ENCODE measurements at regions not wholly inside any gene's neighbourhood (a gene's known extent, or its start where the extent isn't known, plus 50 kb on each side); places are given as distances from the start of the nearest gene placed in this dataset.

DNA sequence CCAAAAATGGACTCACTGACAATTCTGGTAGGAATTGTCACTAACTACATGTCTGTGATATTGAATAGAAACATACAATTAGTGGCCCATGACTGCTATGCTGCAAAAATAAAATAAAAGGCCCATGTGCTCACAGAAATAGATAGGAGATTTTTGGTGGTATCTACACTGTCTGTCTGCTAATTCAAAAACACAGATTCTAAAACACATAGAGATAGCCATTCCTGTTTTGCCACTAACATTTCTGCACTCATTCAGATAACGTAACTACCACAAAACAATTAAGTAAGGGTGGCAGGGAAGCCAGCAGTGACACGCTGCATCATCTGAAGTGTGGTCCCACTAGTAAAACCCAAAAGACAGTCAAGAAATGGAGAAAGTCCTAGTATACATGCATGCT is 202.2 kb upstream of the NFIA start:
- no peak for DNase-seq (ENCODE audit: low read depth in 1 of 2, low spot score in 1 of 2)
- TF ChIP-seq, protein P1, sequence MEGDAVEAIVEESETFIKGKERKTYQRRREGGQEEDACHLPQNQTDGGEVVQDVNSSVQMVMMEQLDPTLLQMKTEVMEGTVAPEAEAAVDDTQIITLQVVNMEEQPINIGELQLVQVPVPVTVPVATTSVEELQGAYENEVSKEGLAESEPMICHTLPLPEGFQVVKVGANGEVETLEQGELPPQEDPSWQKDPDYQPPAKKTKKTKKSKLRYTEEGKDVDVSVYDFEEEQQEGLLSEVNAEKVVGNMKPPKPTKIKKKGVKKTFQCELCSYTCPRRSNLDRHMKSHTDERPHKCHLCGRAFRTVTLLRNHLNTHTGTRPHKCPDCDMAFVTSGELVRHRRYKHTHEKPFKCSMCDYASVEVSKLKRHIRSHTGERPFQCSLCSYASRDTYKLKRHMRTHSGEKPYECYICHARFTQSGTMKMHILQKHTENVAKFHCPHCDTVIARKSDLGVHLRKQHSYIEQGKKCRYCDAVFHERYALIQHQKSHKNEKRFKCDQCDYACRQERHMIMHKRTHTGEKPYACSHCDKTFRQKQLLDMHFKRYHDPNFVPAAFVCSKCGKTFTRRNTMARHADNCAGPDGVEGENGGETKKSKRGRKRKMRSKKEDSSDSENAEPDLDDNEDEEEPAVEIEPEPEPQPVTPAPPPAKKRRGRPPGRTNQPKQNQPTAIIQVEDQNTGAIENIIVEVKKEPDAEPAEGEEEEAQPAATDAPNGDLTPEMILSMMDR (IDR thresholded peaks at IDR 0.05; ENCODE audit: insufficient read depth, low read length): no peak
- no peak for TF ChIP-seq POLR2AphosphoS5 (IDR thresholded peaks at IDR 0.05; ENCODE audit: low read depth)
- TF ChIP-seq SPI1 (IDR thresholded peaks at IDR 0.05; ENCODE audit: borderline replicate concordance, low read depth): no peak
- no peak for TF ChIP-seq GABPA (IDR thresholded peaks at IDR 0.05; ENCODE audit: low read depth)
- TF ChIP-seq, protein P2, sequence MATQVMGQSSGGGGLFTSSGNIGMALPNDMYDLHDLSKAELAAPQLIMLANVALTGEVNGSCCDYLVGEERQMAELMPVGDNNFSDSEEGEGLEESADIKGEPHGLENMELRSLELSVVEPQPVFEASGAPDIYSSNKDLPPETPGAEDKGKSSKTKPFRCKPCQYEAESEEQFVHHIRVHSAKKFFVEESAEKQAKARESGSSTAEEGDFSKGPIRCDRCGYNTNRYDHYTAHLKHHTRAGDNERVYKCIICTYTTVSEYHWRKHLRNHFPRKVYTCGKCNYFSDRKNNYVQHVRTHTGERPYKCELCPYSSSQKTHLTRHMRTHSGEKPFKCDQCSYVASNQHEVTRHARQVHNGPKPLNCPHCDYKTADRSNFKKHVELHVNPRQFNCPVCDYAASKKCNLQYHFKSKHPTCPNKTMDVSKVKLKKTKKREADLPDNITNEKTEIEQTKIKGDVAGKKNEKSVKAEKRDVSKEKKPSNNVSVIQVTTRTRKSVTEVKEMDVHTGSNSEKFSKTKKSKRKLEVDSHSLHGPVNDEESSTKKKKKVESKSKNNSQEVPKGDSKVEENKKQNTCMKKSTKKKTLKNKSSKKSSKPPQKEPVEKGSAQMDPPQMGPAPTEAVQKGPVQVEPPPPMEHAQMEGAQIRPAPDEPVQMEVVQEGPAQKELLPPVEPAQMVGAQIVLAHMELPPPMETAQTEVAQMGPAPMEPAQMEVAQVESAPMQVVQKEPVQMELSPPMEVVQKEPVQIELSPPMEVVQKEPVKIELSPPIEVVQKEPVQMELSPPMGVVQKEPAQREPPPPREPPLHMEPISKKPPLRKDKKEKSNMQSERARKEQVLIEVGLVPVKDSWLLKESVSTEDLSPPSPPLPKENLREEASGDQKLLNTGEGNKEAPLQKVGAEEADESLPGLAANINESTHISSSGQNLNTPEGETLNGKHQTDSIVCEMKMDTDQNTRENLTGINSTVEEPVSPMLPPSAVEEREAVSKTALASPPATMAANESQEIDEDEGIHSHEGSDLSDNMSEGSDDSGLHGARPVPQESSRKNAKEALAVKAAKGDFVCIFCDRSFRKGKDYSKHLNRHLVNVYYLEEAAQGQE (IDR thresholded peaks at IDR 0.05; ENCODE audit: insufficient replicate concordance, low read depth): no peak
- Histone ChIP-seq H3K4me3 (replicated peaks; ENCODE audit: insufficient read depth, low read length) (no peak overlapping the region), H3K27me3 (ENCODE audit: insufficient read depth, poor library complexity, severe bottlenecking) (peaks cover 3% of the 10 kb centered on the region), H3K27ac (replicated peaks) (no peak overlapping the region)

DNA sequence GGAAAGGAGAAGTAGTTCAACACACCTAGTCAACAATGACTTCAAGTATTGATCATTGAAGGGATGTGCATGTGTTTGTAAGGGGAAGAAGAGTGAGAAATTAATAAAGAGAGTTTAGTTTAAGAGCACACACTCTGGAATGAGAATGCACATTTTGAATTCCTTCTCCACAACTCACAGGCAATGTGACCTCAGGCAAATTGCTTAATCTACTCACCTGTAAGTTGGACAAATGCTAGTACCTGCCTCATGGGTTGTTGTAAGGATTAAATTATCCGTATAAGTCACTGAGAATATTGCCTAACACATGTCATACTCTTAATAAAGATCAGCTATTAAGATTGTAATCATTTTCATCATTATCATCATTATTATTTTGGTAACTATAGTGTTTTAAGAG is 204.0 kb upstream of the NFIA start:
- TF ChIP-seq POLR2AphosphoS5 (IDR thresholded peaks at IDR 0.05; ENCODE audit: low read depth) (no peak), SPI1 (IDR thresholded peaks at IDR 0.05; ENCODE audit: borderline replicate concordance, low read depth) (no peak), GABPA (IDR thresholded peaks at IDR 0.05; ENCODE audit: low read depth) (no peak)
- TF ChIP-seq, protein P2 (IDR thresholded peaks at IDR 0.05; ENCODE audit: insufficient replicate concordance, low read depth): no peak
- TF ChIP-seq, protein P1 (IDR thresholded peaks at IDR 0.05; ENCODE audit: insufficient read depth, low read length): no peak
- DNase-seq (ENCODE audit: low read depth in 1 of 2, low spot score in 1 of 2): no peak
- no peak overlapping the region for H3K27ac ChIP-seq (replicated peaks)
- no peaks in the 10 kb centered on the region for H3K27me3 ChIP-seq (ENCODE audit: insufficient read depth, poor library complexity, severe bottlenecking)
- no peak overlapping the region for H3K4me3 ChIP-seq (replicated peaks; ENCODE audit: insufficient read depth, low read length)

DNA sequence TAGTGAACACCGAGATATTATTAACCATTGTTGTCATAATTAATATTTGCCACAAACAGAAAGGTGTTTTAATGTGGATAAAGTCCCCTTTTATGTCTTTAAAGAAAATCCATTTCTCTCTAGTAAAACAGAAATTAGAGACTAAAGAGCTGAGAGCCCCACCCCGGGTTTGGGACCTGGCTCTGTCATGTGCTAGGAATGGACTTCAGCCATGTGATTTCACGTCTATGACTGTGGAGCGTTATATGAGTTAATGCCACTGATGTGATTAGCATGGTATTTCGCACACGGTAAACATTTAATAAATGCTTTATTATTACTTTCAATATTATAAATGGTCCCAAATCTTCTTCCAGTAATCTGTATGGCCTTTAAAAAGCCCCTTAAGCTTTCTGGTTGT is 205.0 kb upstream of the NFIA start:
- no peaks in the 10 kb centered on the region for H3K27me3 ChIP-seq (ENCODE audit: insufficient read depth, poor library complexity, severe bottlenecking)
- H3K27ac ChIP-seq (replicated peaks): no peak overlapping the region
- no peak overlapping the region for H3K4me3 ChIP-seq (replicated peaks; ENCODE audit: insufficient read depth, low read length)
- TF ChIP-seq GABPA (IDR thresholded peaks at IDR 0.05; ENCODE audit: low read depth) (no peak), POLR2AphosphoS5 (IDR thresholded peaks at IDR 0.05; ENCODE audit: low read depth) (no peak), SPI1 (IDR thresholded peaks at IDR 0.05; ENCODE audit: borderline replicate concordance, low read depth) (no peak)
- TF ChIP-seq, protein P1 (IDR thresholded peaks at IDR 0.05; ENCODE audit: insufficient read depth, low read length): no peak
- TF ChIP-seq, protein P2 (IDR thresholded peaks at IDR 0.05; ENCODE audit: insufficient replicate concordance, low read depth): no peak
- DNase-seq (ENCODE audit: low read depth in 1 of 2, low spot score in 1 of 2): no peak

Measured in HL-60 (cell line).